Globus pallidus (tissue), 1 donor: ENCODE measurements at regions not wholly inside any gene's neighbourhood (a gene's known extent, or its start where the extent isn't known, plus 50 kb on each side); places are given as distances from the start of the nearest gene placed in this dataset.

Experiments used
- DNase-seq: peaks from one replicate; pipeline ENCODE4 v3.0.0-alpha.2; 2015; ENCODE audit warnings: low spot score

DNA sequence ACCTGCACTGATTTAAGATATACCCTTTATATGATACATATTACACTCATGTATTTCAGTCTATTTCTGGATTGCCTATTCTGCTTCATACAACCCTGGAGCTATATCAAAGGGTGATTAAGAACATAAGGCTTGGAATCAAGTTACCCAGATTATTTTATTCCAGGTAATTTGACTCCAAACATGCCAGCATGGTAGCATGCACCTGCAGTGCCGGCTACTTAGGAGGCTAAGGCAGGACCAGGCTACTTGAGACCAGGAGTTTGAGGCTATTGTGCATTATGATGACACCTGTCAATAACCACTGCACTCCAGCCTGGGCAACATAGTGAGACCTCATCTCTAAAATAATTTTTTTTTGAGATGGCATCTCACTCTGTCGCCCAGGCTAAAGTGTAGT lies 50.4 kb upstream of the NEO1 start:
- DNase-seq, result no peak

GRCh38 chr15:73000293-73000692 lies 52.0 kb upstream of the NEO1 start:
- no peak for DNase-seq

GRCh38 chr15:72999586-72999985 lies 52.7 kb upstream of the NEO1 start:
- no peak for DNase-seq

DNA sequence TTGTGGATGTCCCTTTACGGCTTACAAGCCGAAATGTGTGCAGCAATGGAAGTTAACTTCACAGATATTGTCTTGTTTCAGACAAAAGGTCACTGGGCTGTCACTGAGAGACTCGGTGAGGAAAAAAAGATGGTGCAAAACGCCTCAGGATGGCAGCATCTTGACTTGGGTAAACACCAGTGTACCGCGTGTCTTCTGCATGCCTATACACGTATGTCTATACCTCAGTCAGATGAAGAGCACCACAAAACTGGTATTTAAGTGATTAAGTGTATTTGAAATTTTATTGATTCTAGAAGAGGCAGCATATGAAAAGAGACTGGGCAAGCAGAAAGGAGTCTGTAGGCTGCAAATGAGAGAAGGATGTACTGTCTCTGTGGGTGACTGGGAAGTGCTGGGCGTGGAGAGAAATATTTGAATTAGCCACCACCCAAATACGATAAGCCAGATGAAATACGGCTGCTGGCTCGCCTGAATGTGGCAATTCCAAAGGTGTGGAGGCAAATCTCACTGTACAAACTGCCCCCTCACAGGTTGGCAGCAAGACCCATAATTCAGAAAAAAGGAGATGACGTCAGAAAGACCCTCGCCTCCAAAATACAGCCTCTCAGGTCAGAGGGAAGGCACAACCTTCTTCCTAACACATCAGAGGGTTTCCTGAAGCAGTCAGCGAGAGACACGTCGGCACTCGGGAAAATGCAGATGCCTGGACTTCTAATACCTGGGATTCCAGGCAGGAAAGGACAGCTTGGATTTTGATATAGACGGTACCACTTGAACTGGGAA lies 53.4 kb upstream of the NEO1 start:
- DNase-seq, result no peak

GRCh38 chr15:72998226-72998625 lies 54.0 kb upstream of the NEO1 start:
- DNase-seq, result no peak

- no peak for DNase-seq
Measured at GRCh38 chr15:72995849-72996248, 56.4 kb upstream of the NEO1 start.

DNA sequence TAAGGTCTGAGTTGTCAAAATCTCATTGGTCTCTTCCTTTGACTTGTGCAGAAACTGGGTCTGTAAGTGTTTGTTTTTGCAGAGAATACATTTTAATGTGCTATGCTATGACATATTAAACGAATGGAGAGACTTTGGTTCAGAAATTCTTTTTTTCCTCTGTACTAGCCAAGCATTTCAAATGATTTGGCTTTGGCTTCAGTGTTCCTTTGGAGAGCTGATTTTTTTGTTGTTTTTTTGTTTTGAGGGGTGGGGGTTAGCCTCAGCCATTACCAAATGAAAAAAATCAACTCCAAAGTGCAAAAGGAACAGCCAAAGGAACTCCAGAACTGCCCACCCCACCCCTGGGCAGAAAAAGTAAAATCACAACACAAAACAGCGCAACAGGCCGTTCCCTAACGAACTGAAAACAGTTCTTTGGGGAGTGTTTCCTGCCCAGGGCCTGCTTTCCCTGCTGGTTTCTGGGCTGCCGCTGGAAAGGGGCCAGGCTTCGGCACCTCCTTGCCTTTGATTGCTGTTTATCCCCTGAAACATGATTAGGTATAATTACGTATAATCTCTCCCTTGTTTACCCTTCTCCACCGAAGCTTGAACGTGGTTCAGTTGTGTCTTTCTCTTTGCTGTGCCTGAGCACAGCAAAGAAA lies 57.6 kb upstream of the NEO1 start:
- peak; percentile 25 for DNase-seq

DNA sequence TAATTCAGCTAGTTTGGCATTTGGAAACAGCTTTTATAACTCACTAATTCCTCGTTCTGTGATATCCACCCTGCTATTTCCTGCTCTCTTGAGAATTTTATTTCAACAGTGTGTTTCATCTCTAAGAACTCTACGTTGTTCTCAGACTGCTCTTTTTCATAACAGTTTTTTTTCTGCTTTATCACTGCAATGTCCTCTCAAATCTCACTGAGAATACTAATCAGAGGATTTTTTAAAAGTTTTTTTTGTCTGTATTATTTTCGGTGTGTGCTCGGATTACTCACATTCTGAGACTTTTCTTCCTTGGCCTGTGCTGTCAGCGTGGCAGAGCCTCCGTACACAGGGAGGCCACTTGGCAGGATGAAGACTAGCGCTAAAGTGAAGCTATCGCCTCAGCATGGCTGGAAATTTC lies 59.4 kb upstream of the NEO1 start:
- DNase-seq, result no peak

DNA sequence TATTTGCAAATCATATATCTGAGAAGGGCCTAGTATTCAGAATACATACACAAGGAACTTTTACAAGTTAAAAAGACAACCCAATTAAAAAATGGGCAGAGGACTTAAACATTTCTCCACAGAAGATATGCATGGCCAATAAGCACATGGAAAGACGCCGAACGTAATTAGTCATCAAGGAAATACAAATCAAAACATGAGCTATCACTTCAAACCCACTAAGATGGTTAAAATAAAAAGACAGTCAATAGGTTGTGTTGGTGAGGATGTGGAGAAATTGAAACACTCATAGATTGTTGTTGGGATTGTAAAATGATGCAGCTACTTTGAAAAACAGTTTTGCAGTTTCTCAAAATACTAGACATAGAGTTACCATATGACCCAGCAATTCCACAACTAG lies 61.2 kb upstream of the NEO1 start:
- no peak for DNase-seq

DNA sequence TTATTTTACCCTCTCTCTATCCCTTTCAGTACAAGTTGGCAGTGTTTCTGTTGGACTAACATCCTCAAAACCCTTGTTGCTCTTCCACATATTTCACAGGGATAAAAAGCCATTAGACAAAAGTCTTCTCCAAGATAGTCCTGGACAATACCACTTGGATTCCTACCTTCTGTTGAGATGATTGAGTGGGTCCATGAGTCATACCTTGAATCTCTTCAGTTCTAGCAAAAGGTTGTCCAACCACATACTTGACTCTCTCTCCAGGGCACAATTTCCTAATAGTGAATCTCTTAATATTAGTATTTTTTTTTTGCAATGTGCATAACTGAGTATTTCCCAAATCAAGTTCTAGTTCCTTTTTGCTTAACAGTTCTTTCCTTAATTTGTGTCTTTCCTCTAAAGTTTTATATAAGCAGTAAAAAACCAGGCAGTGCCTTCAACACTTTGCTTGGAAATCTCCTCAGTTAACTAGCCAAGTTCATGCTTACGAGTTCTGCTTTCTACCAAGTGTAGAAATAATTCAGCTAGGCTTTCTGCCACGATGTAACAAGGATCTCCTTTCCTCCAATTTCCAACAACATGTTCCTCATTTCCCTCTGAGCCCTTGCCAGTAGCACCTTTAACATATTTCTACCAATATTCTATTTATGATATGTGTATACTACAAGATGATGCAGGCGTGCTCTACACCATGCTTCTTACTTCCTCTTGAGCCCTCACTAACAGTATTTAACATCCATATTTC lies 68.3 kb upstream of the NEO1 start:
- no peak for DNase-seq

DNA sequence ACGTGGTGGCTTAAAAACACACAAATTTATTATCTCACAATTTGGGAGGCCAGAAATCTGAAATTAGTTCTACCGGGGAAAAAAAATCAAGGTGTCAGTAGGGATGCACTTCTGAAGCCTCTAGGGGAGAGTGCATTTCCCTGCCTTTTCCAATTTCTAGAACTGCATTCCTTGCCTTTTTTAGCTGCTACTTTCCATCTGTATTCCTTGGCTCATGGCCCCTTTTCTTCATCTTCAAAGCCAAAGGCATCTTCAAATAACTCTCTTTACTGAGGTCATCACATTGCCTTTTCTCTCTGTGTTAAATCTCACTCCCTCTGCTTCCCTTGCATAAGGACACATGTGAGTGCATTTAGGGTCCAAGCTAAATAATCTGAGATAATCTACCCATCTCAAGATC lies 69.5 kb upstream of the NEO1 start:
- no peak for DNase-seq

GRCh38 chr15:72980661-72981060 lies 71.6 kb upstream of the NEO1 start:
- no peak for DNase-seq

- no peak for DNase-seq
Measured at GRCh38 chr15:72979791-72980190, 72.5 kb upstream of the NEO1 start.

DNA sequence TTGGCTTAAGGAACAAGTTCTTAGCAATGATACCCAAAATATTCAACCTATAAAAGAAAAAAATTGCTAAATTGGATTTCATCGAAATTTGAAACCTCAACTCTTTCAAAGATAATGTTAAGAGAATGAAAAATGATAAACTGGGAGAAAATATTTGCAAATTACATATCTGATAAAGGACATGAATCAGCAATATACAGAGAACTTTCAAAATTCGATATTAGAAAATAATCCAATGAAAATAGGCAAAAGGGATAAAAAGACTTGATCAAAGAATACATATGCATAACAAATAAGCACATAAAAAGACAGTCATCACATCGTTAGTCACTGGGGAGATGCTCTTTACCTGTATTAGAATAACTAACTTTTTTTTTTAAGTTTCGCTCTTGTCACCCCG lies 73.0 kb upstream of the NEO1 start:
- DNase-seq, result no peak

GRCh38 chr15:72978223-72978622 lies 74.0 kb upstream of the NEO1 start:
- no peak for DNase-seq

GRCh38 chr15:72972362-72972761 lies 79.9 kb upstream of the NEO1 start:
- DNase-seq, result no peak

GRCh38 chr15:72971766-72972165 lies 80.5 kb upstream of the NEO1 start:
- no peak for DNase-seq

DNA sequence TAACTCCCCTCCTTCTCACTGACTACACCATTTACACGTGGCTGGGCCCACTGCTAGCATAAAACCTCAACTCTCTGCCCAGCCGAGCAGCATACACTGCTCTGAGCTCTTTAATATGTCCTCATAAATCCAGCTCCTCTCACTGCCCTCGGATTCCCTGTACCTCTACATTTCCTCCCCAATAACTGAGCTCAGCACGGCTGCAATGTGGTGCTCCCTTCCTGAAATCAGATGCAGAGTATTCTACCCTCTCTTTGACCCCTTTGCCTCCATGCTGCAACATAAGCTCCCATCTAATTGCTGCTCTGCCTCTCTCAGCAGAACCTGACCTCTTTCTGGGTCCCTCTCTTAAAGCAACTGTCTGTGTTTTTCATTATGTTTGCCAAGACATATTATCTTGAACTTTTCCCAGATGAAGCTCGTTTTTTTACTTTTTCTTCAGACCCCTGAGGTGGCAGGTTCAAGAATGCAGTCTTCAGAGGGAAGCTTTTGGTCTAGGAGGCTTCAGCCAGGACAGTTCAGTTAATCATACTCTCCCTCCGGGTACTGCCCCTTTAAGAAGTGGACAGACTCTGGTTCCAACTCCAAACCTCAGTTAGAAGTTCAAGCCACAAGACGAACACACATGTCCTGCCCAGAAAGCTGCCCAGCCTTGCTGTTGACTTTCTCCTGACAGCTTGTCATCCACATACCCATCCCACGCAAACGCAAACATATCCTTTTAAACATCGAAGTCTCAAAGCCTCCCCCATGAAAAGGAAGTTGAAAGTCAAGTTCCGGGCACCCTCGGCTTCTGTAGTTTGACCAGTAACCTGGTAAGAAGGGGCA lies 81.1 kb upstream of the NEO1 start:
- no peak for DNase-seq

- DNase-seq, result no peak
Measured at GRCh38 chr15:72968531-72968922, 83.7 kb upstream of the NEO1 start.

DNA sequence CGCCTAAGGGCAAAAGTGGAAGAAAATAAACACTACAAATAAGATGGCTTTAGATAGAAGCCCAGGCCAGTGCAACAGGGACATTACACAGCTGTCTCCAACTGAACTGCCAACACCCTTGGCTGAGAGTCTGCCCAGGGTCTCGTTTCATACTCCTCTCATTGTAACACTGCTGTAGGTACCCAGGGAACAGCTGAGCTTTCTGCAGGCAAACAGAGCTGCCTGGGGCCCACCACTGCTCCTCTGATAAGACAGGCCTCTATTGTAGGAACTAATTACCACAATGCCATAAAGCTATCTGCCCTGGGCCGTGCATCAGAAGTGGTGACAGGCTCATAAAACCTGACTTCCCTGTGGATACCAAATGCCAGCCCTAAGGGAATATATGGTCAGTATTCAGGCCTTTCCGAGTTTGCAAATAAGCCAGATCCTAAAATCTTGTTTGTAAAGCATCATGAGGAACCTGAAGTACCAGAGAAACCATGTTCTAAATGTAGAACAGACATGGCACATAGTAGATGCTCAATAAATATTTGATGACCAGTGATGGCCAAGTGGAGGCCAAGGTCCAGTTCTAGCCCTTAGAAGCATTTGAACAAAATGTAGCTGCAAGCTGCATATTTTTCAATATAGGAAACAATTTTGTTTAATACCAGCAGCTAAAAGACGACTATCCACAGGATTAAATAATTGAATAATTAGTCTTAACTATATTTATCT lies 84.3 kb upstream of the NEO1 start:
- DNase-seq, result no peak

- DNase-seq, result no peak
Measured at GRCh38 chr15:72967397-72967796, 84.9 kb upstream of the NEO1 start.

DNA sequence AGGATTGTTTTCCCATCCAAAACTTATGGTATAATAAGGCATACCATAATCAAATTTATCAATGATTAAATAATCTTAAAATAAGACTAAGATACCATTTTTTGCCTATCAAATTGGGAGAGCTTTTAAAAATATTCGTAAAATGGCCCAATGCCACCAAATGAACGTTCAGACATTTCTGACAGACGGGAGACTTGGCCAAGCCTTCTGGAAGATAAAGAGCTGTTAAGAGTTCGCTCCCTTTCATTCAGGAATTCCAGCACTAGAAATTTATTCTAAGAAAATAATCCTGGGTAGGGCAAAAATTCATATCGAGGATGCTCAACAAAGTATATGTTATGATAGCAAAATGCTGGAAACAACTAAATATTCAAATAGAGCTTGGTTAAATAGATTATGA lies 85.6 kb upstream of the NEO1 start:
- no peak for DNase-seq
